GM18858 (cell line): ENCODE measurements at regions not wholly inside any gene's neighbourhood (a gene's known extent, or its start where the extent isn't known, plus 50 kb on each side); places are given as distances from the start of the nearest gene placed in this dataset.
"Not testable (repeated sequence)": the region's sequence is repeated elsewhere in the genome, so short reads cannot be mapped to it uniquely, and the experiment has no call there.

Experiments used
- ATAC-seq: cut with Tn5 transposase; IDR thresholded peaks from one replicate; pipeline ENCODE4 v1.9.1; 2021; ENCODE audit not compliant: unreplicated experiment

DNA sequence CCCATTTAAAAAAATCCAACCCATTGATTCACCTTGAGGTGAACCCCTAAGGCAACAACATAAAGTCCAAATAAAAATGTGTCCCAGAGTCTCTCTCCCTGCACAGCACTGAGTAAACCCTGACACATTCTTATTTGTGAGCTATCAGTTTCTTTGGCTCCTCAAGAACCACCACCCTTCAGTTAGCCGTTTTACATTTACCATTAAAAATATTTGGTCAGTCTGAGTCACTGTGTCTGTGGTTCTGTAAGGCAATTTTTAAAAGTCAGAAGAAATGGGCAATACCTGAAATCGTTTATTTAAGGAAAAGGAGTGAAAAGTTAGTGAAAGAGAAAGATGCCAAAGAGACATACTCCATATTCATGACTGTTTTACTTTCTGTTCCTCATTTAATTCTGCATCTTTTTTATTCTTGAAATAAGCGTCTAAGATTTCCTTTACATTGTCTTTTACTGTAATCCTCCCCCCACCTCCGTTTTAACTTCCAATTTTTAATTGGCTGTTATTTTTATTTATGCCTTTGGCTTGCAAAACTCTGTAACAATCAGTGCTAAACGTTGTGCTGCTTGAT is 91.7 kb upstream of the IVNS1ABP start:
- no peak for ATAC-seq

DNA sequence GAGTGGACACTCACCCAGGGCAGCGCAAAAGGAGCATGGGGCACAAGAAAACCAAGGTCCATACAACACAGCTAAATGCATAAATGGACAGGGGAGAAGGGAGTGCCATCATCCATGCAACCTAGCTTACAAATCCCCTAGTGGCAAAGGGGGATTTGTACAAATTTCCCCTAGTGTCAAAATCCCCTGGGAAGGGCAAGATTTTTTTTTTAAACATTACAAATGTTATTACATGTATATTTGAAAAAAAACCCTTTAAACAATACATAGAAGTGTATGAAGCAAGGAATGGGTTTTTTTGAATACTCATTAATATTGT is 89.6 kb upstream of the IVNS1ABP start:
- ATAC-seq = no peak

DNA sequence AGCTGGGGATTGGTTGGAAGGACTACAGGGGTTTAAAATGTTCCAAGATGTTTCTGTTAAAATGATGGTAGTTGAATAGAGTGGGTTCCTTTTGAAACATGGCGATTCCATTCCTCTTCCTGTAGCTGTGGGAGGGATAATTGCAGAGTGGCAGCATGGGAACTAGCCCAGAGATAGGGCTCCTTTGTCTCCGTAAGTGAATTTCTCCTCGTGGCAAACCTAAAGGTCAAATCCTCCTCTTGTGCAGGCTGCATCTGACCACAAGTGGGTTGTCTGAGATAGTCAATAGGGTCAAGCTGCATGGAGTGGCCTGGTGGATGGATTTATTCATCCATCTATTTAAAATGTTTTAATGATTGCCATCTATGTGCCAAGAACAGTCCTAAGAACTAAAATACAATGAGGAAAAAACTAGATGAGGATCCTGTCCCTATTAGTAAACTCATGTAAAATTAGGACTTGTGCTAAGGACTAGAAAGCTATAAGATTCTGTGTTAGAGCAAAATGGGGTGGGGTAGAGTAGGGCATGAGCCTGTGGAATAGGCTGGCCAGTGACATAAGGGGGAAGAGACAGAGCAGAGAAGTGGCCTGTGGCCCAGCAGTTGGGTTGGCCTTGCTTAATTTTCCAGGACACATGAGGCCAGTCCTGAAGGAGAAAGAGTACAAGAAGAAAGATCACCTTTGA is 89.1 kb upstream of the IVNS1ABP start:
- ATAC-seq = no peak

DNA sequence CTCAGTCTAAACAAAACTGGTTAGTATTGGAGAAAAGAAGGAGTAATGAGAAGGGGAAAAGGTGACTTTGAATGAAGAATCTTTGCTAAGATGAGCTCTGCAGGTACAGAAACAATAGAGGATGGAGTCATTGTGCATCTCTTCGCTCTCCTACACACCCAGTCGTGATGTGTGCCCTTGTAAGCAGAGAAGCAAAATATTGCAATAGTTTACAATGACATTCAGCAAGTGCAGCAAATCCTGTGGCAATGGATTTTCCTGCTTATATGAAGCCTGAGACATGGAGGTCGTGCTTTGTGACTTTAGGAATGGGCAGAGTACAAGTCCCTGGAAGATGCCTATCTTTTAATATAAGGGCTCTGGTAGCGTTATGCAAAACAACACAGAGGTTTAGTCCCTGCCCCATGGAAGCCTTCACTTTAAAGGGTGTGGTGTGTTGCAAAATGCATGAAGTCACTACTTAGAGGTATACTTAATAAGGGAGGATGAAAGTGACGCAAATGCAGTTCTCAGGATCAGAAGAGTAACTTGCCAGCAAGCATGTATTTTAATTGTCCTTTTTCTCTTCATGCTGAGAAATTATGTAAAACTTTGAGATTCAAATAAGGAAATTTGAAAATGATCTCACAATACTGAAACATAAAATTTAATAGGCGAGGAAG is 88.0 kb upstream of the IVNS1ABP start:
- no peak for ATAC-seq

DNA sequence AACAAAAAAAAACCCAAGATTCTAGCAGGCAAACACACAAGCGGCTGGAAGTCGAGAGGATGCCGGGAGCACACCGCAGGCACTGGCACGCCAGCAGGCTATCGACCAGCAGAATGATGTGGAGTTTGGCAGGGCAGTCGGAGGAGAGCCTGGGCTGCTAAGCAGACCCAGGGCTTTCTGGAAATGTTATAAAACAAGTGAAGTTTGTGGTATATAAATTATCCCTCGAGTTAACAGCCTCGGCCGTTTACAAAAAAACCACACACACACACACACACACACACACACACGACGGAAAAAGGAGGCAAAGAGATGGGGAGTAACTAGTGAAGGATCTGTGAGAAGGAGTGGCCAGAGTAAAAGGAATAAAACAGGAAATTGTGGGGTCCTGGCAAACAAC is 87.2 kb upstream of the IVNS1ABP start:
- no peak for ATAC-seq

DNA sequence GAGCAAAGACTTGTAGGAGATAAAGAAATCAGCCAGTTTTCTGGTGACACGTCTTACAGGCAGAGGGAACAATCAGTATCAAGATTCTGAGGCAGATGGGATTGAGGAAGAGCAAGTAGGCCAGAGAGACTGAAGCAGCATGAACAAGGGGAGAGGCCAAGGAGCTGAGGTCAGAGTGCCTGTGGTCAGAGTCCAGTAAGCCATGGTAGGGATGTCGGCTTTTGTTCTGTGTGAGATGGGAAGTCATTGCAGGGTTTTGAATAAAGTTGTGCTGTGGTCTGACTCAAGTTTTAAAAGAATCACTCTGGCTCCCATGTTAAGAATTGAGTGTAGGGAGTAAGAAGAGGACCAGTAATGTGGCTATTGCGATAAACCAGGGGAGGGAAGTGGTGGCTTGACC is 85.9 kb upstream of the IVNS1ABP start:
- ATAC-seq = no peak

DNA sequence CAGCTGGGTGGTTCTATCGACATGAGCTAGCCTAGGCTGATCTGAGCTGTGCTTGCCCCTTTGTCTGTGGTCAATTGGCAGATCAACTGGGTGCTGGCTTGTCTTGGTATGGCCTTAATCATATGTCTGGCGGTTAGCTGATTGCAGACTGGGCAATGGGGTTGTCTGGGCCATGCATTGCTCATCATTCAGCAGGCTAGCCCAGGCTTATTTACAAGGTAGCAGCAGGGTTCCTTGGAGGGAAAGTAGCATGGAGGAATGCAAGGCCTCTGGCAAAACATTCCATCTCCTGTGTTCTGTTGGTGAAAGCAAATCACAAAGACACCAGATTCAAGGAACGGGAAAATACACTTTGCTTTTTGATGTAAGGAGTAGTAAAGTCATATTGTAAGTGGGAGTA is 84.0 kb upstream of the IVNS1ABP start:
- no peak for ATAC-seq

DNA sequence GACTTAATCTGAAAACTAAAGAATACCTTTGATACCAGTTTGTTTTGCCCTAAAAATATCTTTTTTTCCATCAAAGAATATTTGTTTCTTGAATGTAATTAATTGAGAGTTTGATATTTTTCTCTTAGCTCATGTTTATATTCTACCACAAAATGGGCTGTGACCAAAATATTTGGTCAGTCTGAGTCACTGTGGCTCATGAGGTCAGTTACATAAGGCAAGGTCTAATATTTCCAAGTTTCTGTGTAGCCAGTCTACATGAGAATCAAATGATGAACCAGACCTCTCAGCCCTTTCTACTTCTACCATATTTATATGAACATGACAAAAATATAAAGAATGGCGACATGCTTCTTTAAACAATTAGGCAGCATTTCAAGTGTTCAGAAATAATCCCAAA is 83.0 kb upstream of the IVNS1ABP start:
- ATAC-seq = no peak

DNA sequence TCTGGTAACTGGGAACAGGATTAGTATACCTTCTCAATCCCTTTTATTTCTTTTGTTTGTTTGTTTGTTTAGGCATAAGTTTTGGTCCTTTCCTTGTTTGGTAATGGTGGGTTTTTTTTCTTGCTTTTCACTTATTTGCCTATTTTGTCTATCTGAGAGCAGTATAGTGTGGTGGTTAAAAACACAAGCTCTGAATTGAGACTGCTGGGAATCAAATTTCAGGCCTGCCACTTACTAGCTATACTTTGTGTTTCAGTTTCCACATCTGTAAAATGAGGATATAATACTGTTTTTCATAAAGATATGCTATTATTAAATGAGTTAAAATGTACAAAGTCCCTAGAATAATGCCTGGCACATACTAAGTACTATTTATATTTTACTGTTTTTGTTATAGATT is 81.6 kb upstream of the IVNS1ABP start:
- no peak for ATAC-seq

DNA sequence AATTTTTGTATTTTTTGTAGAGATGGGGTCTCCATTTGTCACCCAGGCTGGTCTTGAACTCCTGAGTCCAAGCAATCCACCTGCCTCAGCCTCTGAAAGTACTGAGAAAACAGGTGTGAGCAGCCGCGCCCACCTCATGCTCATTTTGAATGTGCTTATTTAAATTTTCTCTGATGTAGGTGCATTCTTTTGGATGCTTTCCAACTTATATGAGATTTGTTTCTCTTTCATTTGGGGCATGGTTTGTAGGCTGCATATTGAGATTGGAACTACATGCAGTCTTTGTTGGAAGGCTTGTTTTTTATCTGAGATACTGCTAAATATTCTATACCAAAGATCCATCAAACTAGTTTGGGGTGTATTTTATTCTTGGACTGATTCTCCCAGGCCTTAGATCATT is 81.0 kb upstream of the IVNS1ABP start:
- ATAC-seq = no peak

DNA sequence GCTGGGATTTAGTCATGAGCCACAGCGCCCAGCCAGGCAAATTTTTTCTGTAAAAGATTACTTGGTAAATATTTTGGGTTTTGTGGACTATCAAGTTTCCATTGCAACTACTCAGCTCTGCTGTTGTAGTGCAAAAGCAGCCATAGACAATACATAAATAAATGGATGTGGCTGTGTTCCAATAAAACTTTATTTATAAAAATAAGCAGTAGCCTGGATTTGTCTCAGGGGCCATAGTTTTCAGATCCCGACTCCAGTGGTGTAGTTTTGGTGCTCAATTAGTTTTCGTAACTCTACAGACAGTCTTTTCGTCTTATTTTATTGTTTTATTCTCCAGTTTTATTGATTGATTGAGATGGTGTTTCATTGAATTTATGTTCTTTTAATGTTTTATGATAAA is 80.1 kb upstream of the IVNS1ABP start:
- ATAC-seq = no peak

DNA sequence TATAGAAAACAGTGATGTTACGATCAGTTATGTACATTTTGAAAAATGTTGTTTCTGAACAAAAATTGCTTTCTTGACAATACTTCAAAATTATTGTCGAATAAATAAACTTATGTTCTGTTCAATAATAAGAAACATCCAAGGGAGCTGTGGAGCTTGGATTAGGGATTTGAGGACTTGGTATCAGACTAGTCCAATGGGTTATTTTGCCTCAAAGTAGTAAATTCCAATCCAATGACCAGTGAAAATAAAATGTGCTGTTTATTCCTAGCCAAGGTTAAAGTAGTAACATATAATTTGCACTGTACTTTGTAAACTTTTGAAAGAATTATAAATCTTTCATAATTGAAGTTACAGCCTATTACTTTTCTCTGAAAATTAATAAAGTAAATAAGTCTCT is 79.1 kb upstream of the IVNS1ABP start:
- no peak for ATAC-seq

DNA sequence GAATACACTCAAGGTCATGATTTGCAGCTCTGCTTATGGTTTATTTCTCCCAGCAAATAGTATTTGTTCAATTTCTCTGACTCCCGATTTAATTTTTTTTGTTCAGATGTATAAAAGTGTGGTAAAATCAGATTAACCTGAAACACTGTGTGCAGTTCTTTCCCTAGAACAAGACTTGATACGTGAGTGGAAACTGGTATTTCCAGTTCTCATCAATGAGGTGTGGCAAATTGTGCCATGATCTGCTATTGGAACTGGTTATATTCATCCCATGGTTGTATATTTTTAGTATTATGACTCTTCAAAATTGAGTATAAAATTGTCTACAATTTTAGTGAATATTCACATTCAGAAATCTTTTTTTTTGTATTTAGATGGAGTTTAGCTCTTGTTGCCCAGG is 76.8 kb upstream of the IVNS1ABP start:
- no peak for ATAC-seq

DNA sequence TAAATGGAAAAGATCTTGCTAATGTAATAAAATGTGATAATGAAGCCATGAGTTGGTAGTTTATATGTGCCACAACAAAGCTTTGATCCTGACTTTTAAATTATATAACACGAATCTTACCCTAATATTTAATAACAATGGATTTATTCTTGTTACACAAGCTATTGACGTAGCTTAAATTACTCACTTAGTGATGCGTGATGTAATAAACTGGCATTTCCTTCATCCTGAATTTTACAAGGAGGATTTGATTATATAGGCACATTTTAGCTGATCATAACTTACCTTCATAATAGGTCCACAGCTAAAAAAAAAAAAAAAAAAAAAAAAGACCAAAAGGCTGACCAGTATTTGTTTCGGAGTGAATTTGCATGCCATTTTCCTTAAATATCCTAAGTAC is 76.2 kb upstream of the IVNS1ABP start:
- no peak for ATAC-seq

DNA sequence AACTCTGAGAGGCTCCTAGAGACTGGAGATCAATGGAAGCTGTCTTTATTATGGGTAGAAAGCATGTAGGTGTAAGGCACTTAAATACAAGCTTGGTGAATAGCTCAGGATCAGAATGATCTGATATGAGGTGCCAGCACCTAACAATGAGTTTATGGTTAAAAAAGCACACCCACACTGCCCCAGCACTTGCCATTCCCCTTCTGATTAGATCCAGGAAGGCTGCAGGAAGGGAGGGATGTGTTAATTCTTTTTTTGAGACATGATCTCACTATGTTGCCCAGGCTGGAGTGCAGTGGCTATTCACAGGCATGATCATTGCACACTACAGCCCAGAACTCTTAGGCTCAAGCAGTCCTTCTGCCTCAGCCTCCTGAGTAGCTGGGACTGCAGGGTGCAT is 71.8 kb upstream of the IVNS1ABP start:
- ATAC-seq = no peak

DNA sequence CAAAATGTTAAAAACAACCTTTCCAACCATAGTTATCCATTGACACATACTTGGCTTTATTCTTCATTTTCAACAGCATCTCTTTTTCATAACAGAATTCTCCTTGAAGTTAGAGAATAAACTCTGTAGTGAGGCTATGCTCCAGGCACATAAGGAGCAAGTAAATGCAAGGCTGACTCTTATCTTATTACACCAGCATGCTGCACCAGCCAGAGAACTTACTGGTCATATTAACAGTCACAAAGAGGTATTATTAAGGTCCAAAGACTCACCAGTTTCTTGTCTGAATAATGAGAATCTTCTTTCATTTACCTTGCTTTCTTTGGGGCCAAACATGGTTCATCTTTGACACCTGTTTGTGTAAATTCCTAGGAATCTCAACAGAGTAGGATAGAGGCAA is 71.3 kb upstream of the IVNS1ABP start:
- ATAC-seq = no peak

DNA sequence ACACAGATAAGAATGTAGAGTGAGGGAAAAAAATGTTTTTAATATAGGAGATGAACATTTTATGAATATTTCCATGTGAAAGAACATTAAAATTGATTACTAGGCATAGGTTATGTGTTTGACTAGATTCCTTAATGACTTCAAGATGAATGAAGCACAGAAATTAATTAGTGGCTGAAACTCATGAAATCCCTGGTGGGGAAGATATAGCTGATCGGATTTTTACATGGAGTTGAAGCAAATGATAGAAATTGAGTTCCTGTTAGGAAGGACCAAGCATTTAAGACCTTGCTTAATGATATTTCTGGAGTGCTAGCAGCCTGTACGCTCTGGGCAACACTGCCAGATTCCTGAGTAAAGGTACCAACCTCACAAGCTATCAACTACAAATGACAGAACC is 68.9 kb upstream of the IVNS1ABP start:
- ATAC-seq = no peak

DNA sequence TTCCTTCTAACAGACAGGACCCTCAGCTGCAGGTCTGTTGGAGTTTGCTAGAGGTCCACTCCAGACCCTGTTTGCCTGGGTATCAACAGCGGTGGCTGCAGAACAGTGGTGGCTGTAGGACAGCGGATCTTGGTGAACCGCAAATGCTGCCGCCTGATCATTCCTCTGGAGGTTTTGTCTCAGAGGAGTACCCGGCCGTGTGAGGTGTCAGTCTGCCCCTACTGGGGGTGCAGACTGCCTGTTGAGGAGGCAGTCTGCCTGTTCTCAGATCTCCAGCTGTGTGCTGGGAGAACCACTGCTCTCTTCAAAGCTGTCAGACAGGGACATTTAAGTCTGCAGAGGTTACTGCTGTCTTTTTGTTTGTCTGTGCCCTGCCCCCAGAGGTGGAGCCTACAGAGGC is 66.8 kb upstream of the IVNS1ABP start:
- ATAC-seq = not testable (repeated sequence)

DNA sequence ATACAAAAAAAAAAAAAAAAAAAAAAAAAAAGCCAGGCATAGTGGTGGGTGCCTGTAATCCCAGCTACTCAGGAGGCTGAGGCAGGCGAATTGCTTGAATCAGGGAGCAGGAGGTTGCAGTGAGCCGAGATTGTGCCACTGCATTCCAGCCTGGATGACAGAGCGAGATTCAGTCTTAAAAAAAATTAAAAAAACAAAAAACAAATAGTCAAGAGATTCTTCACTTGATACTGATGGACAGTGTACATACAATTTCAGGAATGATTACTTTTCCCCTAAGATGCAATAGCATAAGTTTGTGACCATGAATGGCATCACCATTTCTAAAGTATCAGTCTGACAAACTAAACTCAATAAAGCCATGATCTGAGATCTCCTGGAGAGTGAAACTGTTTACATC is 60.8 kb upstream of the IVNS1ABP start:
- ATAC-seq = no peak

DNA sequence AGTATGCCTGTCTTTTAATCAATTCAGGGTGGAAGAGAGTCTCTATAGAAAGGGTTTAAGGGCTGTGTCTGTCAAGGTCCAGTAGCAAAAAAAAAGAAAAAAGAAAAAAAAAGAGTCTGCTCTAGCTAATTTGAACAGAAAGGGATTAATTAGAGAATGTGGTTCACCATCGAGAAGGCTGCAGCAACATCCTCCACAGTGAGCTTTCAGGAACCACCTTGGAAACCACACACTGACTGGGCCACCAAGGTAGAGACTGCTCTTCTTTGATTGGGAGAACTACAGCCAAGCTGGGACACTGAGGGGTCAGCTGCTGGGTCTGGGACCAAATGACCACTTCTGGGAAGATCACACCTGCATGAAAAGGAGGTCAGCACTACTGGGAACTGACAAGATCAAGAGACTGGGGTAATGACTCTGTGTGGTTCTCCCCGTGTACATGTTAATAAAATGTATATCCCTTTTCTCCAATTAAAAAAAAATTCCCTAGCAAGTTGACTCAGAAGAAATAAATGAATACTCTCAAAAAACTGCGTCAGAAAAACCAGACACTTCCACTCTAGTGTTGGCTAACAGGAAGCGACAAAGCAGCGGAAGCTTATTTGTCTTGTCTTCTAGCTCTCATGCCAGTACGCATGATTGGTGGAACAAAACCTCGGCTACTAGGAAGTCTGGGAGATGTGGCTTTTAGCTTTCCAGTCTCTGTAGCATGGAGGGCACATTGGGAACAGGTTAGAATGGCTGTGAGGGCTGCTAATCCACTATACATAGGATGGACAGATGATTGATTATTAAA is 60.0 kb upstream of the IVNS1ABP start:
- no peak for ATAC-seq

DNA sequence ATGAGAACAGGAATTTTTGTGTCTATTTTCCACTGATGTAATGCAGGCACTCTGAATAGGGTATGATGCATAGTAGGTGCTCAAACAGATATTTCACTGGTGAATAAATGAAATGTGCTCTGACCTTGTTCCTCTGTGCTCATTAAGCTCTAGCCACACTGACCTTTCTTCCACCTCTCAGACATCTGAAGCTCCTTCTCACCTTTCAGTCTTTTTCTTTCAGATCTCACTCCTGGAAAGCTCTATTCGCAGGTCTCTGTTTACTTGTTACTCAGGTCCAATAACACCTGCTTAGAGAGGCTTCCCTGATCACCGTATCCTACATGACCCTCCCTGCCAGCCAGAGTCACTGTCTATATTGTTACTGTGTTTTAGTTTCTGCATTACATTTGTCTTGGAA is 59.2 kb upstream of the IVNS1ABP start:
- ATAC-seq = no peak

DNA sequence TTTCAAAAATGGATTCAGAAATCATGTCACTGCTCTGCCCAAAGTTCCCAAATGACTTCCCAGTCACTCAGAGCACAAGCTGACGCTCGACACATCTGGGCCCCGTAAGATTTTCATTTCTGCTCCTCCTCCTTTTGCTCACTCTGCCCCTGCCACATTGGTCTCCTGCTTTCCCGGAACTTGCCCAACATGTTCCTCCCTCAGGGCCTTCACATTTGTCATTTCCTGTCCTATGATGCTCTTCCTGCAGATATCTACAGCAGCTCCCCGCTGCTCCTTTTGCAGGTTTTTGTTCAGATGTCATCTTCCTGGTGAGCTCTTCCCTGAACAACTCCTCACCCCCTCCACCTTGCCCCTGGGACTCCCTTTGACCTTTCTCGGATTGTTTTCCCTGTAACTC is 58.5 kb upstream of the IVNS1ABP start:
- no peak for ATAC-seq
